HepG2 (cell line): ENCODE measurements at regions not wholly inside any gene's neighbourhood (a gene's known extent, or its start where the extent isn't known, plus 50 kb on each side); places are given as distances from the start of the nearest gene placed in this dataset.

ENCODE experiments used
- ASH2L ChIP-seq: fragments of 300-600, 200-600 bp; sonication (generic); IDR thresholded peaks from 2 replicates; pipeline ENCODE4 v1.7.0; 2017; ENCODE audit warnings: low read depth, mild to moderate bottlenecking, moderate library complexity, mixed read lengths, low read length; ENCODE audit not compliant: insufficient read length
- ETV6 ChIP-seq: sonication (generic); formaldehyde crosslinking; conservative IDR thresholded peaks from 2 replicates; pipeline ENCODE4 v1.4.0; 2020; ENCODE audit warnings: missing genetic modification reagents
- FOXO4 ChIP-seq: sonication (generic); formaldehyde crosslinking; conservative IDR thresholded peaks from 2 replicates; pipeline ENCODE4 v1.8.1; 2023; ENCODE audit warnings: missing genetic modification reagents
- GATAD2A ChIP-seq: IDR thresholded peaks from 2 replicates; pipeline ENCODE4 v1.6.1; 2016
- HMG20A ChIP-seq: IDR thresholded peaks from 2 replicates; pipeline ENCODE4 v1.6.1; 2016; ENCODE audit warnings: borderline replicate concordance
- KDM4B ChIP-seq: sonication (generic); formaldehyde crosslinking; IDR thresholded peaks from 2 replicates; pipeline ENCODE4 v1.4.0; 2020; ENCODE audit warnings: missing genetic modification reagents
- NFRKB ChIP-seq: fragments of 450-650 bp; IDR thresholded peaks from 2 replicates; pipeline ENCODE4 v1.6.1; 2017
- NR2F1 ChIP-seq, 2 experiments: fragments of 450-650 bp in 1 of 2; formaldehyde crosslinking in 1 of 2; IDR thresholded peaks; 2 replicates each; pipeline versions ENCODE4 v1.5.0 to v1.6.1; 2016 to 2020; ENCODE audit warnings: mild to moderate bottlenecking in 1 of 2, missing compliant biosample characterization in 1 of 2, missing genetic modification reagents in 1 of 2, moderate library complexity in 1 of 2
- RNF219 ChIP-seq: sonication (generic); formaldehyde crosslinking; IDR thresholded peaks from 2 replicates; pipeline ENCODE4 v1.5.0; 2020; ENCODE audit warnings: mild to moderate bottlenecking, missing genetic modification reagents
- SAFB2 ChIP-seq: sonication (generic); formaldehyde crosslinking; IDR thresholded peaks from 2 replicates; pipeline ENCODE4 v1.5.1; 2020; ENCODE audit warnings: missing genetic modification reagents, low read depth, mild to moderate bottlenecking, borderline replicate concordance
- SKIL ChIP-seq: sonication (generic); formaldehyde crosslinking; IDR thresholded peaks from 2 replicates; pipeline ENCODE4 v1.8.0; 2022; ENCODE audit warnings: missing genetic modification reagents, mild to moderate bottlenecking, moderate library complexity, borderline replicate concordance
- TBX2 ChIP-seq: sonication (generic); formaldehyde crosslinking; IDR thresholded peaks from 2 replicates; pipeline ENCODE4 v1.5.0; 2020; ENCODE audit warnings: missing genetic modification reagents, mild to moderate bottlenecking, borderline replicate concordance
- ZBTB34 ChIP-seq: sonication (generic); formaldehyde crosslinking; IDR thresholded peaks from 2 replicates; pipeline ENCODE4 v1.8.0; 2022; ENCODE audit warnings: mild to moderate bottlenecking, missing genetic modification reagents
- ZBTB43 ChIP-seq: sonication (generic); formaldehyde crosslinking; conservative IDR thresholded peaks from 2 replicates; pipeline ENCODE4 v1.4.0; 2020; ENCODE audit warnings: missing genetic modification reagents
- ZFP91 ChIP-seq: sonication (generic); formaldehyde crosslinking; IDR thresholded peaks from 2 replicates; pipeline ENCODE4 v1.9.0; 2022; ENCODE audit warnings: missing genetic modification reagents, mild to moderate bottlenecking, borderline replicate concordance
- ZNF143 ChIP-seq: sonication (generic); formaldehyde crosslinking; IDR thresholded peaks from 2 replicates; pipeline ENCODE4 v1.4.0; 2020; ENCODE audit warnings: missing genetic modification reagents
- ZNF432 ChIP-seq: sonication (generic); formaldehyde crosslinking; IDR thresholded peaks from 2 replicates; pipeline ENCODE4 v1.5.0; 2020; ENCODE audit warnings: missing genetic modification reagents, mild to moderate bottlenecking, borderline replicate concordance
- ZNF572 ChIP-seq: sonication (generic); formaldehyde crosslinking; IDR thresholded peaks from 2 replicates; pipeline ENCODE4 v1.5.1; 2020; ENCODE audit warnings: mild to moderate bottlenecking, missing genetic modification reagents

GRCh38 chr2:203656522-203657287 lies 49.7 kb upstream of the CD28 start (continued):
- TF ChIP-seq SAFB2 (CRISPR knock-in tag) (peak; percentile 62; the same call in 1 of the 2 replicates), NFRKB (no peak), ZBTB34 (CRISPR knock-in tag) (peak; percentile 48; the same call in 1 of the 2 replicates), FOXO4 (CRISPR knock-in tag) (no peak), TBX2 (CRISPR knock-in tag) (peak; percentile 97), ETV6 (CRISPR knock-in tag) (0 out of 2 replicates have a peak, but pooled peaks have one; percentile 37), ZNF143 (CRISPR knock-in tag) (no peak), ZFP91 (CRISPR knock-in tag) (peak; percentile 43), GATAD2A (CRISPR knock-in tag) (peak; percentile 97), ZBTB43 (CRISPR knock-in tag) (peak; percentile 79; the same call in 1 of the 2 replicates), ZNF432 (no peak), SKIL (CRISPR knock-in tag) (peak; percentile 23; the same call in 1 of the 2 replicates), NR2F1 (CRISPR knock-in tag; IDR thresholded peaks at IDR 0.05) (peak; percentile 42 to 61; a peak in 3 of 4 replicates), HMG20A (CRISPR knock-in tag) (peak; percentile 87), ASH2L (peak; percentile 75), KDM4B (CRISPR knock-in tag) (peak; percentile 89; the same call in 1 of the 2 replicates), ZNF572 (CRISPR knock-in tag) (no peak), RNF219 (CRISPR knock-in tag) (peak; percentile 93; the same call in 1 of the 2 replicates)
